Activated effector memory CD4-positive, alpha-beta T cell treated with anti-CD3 and anti-CD28 coated beads, Interleukin-2, amount 50 U/mL, for 16 hours (primary cell): ENCODE measurements at regions not wholly inside any gene's neighbourhood (a gene's known extent, or its start where the extent isn't known, plus 50 kb on each side); places are given as distances from the start of the nearest gene placed in this dataset.
A peak's percentile ranks its signal among the peaks of the same experiment; 100 is the strongest.

Source experiments
- DNase-seq: peaks from one replicate; pipeline ENCODE4 v3.0.0-alpha.2; 2020

DNA sequence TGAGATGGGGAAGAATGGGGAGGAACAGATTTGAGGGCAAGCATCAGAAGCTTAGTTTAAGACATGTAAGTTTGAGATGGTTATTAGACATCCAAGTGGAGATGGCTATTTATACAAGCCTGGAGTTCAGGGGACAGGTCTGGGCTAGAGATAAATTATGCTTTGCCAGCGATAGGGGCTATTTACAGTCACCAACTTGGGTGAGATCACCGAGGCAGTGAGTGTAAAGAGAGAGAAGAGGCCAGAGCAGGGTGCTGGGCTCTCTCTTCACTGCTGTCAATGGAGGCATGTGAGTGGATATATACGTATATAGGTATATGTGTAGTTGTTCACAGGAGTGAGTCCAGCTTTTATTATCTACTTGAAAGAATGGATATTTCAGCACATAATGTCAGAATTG is 81.0 kb downstream of the QPCT start:
- DNase-seq, result no peak

DNA sequence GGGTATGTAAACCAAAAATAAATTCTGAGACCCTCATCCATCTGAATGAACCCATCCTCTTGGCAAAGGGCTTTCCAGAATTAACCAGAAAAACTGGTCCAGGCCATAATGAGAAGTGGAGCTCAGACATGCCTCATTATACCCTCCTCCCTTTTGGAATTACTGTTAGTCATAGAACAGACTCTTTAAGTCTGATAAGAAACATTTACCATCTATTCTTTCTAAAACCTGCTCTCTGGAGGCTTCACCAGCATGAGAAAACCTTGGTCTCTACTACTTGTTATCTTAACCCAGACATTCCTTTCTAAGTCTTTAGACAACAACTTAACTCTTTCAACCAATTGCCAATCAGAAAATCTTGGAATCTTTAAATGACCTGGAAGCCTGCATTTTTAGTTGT is 82.8 kb downstream of the QPCT start:
- DNase-seq, result no peak

DNA sequence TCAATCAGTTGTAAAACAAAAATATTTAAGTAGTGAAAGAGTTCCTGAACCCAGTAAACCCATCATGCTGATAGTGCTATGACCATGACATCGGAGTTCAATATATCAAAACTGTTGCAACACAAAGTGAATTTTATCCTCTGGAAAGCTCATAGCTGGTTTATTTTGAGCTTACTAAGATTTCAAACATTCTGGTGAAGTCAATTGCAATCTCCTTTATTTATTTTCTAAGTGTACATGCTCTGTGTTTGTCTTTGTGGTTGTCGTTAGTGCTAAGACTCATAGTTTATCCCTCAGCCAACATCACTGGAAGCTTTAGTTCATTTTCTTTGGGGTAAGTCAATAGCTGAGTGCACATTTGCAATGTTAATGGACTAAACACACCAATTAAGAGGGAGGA is 91.9 kb downstream of the QPCT start:
- no peak for DNase-seq

- no peak for DNase-seq
Measured at GRCh38 chr2:37439131-37439642, 94.8 kb downstream of the QPCT start.

DNA sequence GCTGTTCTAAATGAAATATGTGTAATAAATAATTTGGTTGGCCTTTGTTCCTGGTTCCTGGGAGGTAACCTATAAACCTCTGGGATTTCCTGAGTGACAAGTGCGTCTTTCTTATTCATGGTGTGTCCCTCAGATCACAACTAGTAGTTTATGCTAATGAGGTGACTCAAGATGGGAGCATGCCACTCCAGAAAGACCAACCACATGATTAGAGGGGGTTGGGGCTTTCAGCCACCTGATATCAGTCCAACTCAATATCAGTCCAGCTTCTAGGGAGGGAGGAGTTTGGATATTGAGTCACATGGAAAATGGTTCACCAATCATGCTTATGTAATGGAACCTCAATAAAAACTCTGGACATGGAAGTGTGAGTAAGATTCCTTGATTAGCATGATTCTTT is 96.6 kb downstream of the QPCT start:
- no peak for DNase-seq

DNA sequence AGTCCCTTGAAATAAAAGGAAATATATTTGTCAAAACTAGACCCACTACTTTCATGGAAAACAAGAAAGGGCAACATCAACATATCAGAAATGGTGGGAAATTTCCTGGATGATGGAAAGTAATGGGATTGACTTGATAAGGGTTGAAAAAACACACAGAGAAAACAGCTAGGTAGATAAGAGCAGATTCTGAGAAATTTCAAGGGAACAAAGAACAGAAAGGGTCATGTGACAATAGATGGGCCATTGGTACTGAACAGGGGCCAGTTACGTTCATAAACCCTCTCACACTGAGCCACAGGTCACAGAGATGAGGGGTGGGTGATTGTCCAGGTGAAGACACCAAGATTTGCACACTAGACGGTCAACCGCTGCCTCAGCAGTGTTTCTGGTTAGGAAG is 98.7 kb downstream of the QPCT start:
- no peak for DNase-seq

DNA sequence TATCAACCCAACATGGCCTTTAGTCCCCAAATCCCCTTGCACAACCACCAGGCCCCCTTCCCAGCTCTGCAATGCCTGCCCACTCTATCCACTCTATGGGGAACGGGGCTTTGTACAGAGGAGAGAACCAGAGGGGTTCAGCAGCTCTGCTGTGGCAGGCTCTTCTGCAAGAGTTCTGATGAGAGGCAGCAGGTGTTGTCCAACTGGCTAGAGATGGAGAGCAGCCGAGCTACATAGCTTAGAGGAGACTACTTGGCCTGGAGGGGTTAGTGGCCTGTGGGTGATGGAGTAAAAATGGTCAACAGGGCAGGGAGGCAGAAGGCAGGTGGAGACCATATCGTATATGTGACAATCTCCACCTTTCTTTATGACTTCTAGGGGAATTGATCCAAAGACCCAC is 103.0 kb downstream of the QPCT start:
- no peak for DNase-seq

DNA sequence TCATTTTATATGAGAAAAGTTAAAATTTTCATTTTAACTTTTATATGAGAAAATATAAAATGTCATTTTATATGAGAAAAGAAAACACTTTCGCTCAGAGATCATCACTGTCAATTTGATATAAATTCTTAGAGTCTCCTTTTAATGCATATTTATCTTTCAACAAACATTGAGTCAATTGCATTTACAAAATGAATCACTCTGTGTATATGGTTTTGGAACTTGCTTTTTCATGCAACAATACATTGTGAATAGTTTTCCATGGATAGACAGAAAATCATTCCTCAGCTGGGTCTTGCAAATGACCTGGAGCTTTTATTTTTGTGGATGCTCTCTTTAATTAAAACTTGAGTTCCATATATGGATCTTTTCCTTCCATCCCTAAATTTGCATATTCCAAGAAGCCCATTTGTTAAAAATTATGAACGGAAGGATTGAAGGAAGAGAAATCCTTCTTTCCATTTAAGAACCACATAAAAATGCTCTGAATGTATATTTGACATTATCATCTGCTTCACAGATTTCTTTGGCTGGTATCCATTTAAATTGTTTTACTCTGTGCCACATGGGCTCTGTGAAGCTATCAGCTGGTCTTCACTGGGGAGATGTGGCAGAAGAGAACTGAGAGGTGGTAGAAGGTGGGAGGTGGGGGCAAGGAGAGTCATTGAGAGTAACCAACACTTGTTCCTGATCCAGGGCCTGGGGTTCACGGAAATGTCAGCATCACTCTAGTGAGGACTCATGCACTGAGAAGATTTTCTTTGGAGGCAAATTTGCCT is 104.1 kb downstream of the QPCT start:
- DNase-seq, result no peak

GRCh38 chr2:37449761-37450296 is 105.4 kb downstream of the QPCT start:
- DNase-seq, result no peak

- DNase-seq, result no peak
Measured at GRCh38 chr2:37453027-37453426, 108.6 kb downstream of the QPCT start.

- DNase-seq, result no peak
Measured at GRCh38 chr2:37454851-37455762, 110.7 kb downstream of the QPCT start.

GRCh38 chr2:37456479-37456878 is 112.0 kb downstream of the QPCT start:
- DNase-seq, result peak; percentile 67

- DNase-seq, result no peak
Measured at GRCh38 chr2:37457401-37457901, 113.0 kb downstream of the QPCT start.

DNA sequence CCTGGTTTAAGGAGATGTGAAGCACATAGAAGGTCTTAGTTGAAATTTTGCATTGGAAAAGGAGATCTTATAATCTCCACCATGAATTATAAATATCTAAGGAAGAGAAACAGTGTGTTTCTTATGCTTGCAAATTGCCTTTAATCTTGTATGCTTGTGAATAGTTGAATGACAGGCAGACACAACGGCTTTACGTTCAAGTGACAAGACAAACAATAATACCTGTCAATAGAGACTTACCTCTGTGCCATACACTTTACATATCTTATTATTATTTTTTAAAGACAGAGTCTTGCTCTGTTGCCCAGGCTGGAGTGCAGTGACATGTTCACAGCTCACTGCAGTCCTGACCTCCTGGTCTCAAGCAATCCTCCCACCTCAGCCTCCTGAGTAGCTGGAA is 113.7 kb downstream of the QPCT start:
- no peak for DNase-seq

GRCh38 chr2:37459095-37459981 is 114.9 kb downstream of the QPCT start:
- no peak for DNase-seq

GRCh38 chr2:37460896-37461229 is 116.4 kb downstream of the QPCT start:
- no peak for DNase-seq

GRCh38 chr2:37464067-37464466 is 119.6 kb downstream of the QPCT start:
- no peak for DNase-seq

GRCh38 chr2:37466533-37467222 is 122.2 kb downstream of the QPCT start:
- no peak for DNase-seq

DNA sequence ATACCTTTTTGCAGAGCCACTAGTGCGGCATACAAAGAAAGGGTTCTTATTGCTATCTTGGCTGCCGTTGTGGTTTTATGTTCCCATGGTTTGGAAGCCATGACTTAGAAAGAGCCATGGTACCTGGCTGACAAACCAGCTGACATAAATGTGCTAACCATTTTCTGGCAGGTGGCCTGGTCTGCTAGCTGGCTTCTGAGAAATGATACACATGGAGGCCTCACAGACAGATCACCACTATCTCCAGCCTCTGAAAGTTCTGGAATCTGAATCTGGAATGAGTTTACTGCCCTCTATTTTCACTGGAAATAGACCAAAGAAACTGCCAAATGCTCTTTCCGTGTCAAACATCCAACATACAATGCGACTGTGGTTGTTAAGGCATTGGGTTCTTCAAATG is 123.7 kb downstream of the QPCT start:
- no peak for DNase-seq

- DNase-seq, result no peak
Measured at GRCh38 chr2:37469126-37469525, 124.7 kb downstream of the QPCT start.

- no peak for DNase-seq
Measured at GRCh38 chr2:37471104-37471503, 126.7 kb downstream of the QPCT start.

DNA sequence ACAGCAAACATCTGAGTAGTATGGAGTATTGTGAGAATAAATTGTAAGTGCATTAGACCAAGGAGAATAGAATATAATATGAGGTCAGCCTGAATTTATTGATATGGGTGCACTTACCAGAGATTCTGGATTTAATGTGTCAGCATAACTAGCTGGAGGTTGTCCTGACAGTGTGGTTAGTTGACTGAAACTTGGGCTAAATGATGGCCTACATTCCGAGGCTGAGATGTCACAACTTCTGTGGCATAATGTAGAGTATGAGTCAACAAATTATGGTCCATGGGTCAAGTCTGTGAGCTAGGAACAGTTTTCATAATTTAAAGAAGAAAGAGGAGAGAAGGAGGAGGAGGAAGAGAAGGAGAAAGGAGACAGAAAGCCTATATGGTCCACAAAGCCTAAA is 127.6 kb downstream of the QPCT start:
- DNase-seq, result no peak
